ENCODE measurements at regions not wholly inside any gene's neighbourhood (a gene's known extent, or its start where the extent isn't known, plus 50 kb on each side); places are given as distances from the start of the nearest gene placed in this dataset.

DNA sequence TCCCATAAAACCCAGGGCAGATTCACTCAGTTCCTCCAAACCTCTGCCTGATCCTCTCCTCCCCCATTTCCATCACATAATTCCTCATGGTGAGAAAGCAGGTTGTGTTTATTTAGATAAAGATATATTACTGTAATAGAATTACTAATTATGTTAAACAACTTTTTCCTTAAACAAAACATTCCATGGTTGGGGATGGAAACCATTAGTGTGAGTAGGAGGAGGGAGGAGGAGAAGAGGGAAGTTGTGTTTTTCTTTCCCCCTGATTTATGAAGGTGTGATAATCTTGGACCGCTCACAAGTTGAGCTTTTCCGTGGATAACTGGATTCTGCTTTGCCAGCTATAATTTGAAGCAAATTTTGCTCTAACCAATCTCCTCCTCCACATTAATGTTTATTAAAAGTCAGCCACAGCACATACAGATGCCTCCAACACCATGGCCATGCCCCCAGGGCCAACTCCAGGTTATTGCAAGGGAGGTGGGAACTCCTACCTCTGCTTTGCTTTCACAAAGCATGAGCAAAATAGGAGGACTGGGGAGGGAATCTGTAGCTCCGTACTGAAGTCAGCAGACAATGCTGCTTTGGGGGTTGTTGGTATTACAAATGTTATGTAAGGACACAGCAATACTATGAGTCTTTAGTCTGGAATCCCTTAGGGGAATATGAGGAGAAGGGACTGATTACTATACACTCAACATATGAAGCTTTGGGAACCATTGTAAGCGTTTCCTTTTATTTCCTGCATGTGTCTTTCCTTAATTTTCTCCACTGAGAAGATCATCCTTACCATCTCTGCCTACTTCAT is 542.0 kb downstream of the DHX35 start:
- no peak for DNase-seq (ENCODE audit: low read depth in 3 of 3)

DNA sequence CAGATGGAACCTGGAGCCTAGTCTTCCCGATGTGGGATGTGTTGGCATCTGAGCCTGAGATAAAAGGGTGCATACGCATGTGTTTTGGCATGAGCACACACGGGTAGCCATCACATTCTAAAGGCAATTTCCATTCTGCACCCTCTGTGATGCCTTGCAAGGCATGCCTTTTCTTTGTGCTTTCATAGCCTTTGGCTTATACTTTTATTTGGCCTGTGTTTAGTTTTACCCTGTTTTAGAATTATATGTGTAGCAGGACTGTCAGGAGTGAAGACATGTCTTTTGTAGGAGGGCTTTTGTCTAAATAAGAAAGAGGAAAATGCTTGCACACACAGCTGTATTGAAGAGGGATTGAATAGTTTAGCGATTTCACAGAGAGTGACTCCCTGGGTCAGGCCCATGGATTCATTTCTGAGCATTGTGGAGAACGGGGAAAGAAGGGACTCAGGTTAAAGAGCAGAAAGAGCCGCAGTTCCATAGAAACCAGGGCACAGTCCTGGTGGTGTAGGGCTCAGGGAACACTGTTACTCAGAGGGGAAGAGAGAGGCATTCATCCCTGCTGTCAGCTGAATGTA is 530.2 kb downstream of the DHX35 start:
- DNase-seq (ENCODE audit: low read depth in 3 of 3): no peak

DNA sequence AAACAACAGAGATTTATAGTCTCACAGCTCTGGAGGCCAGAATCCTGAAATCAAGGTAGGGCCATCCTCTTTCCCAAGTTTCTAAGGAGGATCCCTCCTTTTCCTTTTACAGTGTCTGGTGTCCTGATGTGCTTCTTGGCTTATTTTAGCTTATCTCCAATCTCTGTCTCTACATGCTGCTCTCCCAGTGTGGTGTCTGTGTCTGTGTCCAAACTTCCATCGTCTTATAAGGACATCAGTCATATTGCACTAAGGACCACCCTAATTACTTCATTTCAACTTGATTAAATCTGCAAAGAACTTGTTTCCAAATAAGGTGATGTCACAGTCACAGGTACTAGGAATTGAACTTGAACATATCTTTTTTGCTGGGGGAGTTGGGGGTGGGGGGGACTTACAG is 529.6 kb downstream of the DHX35 start:
- no peak for DNase-seq (ENCODE audit: low read depth in 3 of 3)

DNA sequence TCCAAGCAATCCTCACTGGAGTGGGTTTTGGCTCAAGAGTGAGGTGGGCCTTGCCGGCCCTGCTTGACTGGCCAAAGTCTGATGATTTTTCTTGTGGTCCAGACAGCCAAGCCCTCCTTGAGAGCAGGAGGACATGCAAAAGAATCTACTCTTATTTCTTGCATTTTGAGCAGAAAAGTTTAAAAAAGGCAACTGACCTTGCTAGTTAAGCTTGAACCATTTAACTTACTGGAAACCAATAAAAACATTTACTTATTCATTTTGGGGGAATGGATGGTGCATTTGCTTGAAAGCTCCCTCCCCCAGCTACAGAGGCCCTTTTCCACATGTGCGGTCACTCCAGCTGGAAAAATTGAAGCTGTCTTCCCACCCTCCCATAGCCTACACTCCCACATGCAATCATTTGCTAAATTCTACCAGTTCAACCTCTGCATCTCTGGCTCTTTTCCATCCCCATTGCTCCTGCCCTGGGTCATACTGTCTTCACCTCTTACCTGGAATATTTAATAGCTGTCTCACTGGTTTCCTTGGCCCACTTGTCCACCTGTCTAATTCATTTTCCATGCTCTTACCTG is 527.9 kb downstream of the DHX35 start:
- DNase-seq (ENCODE audit: low read depth in 3 of 3): no peak

DNA sequence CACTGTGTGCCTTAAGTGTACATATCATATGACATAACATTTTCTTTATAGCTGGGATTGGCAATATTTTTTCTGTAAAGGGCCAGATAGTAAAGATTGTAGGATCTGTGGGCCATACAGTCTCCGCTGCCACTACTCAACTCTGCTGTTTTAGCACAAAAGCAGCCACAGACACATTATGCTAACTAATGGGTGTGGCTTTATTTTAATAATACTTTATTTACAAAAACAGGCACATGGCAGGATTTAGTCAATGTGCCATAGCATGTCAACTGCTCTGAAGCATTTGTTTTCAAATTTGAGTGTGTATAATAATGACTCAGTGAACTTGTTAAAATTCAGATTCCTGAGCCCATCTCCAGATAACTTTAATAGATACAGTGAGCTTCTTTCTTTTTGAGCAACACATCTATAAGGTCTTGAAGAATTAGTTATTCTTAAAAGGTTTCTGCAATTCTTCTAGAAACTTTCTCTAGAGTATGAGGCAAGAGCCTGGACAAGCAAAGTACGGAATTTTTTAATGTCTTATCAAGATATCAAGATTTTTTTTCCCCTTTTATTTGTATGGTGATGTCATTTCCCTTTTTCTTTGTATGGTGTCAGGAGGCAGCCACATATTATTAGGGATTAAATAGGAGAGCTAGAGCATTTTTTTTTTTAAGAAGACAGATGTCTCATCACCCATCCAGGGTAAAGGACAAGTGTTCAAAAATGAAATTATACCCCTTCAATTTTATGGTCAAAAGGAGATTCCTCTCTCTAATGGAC is 518.3 kb downstream of the DHX35 start:
- DNase-seq (ENCODE audit: low read depth in 3 of 3): no peak

DNA sequence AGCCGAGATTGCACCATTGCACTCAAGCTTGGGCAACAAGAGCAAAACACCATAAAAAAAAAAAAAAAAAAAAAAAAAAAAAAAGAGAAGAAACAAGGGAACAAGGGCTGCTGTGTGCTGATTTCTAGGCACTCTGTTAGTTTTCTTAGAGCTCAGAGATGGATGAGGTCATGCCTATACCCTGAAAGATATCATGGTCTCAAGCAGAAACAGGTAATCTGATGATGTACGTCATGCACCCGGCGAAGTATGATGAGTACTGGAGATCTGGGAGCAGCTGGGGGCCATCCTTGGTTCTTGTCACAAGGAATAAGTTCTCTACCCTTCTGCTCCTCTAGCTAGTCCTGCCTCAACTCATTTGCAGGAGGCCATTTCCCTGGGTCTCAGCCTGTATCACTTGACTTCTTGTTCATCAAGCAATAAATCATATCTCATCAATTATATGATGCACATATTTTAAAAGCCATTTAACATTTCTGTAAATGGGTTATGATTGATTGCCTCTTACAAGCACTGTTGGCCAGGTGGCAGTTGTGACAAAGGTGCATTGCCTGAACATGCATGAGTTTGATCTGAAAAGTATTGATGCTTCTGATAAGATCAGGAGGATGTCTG is 517.2 kb downstream of the DHX35 start:
- no peak for DNase-seq (ENCODE audit: low read depth in 3 of 3)

DNA sequence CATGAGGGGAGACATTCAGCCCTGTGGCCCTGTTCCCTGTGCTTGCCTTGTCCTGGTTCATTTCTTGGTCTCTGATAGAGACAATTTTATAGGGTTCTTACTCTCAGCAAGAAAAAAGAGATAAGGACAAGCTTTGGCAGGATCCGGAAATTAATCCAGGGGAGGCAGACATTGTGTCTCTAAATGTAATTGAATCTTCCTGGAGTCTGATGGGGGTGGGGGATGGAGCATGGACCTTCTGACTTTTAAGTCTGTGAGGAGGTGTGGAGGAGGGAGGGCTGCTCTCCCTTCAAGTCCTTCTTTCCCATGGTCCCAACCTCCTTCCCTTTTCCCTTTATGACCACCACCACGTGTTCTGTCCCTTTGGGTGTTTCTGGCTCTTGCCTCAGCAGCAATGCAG is 512.7 kb downstream of the DHX35 start:
- no peak for DNase-seq (ENCODE audit: low read depth in 3 of 3)

DNA sequence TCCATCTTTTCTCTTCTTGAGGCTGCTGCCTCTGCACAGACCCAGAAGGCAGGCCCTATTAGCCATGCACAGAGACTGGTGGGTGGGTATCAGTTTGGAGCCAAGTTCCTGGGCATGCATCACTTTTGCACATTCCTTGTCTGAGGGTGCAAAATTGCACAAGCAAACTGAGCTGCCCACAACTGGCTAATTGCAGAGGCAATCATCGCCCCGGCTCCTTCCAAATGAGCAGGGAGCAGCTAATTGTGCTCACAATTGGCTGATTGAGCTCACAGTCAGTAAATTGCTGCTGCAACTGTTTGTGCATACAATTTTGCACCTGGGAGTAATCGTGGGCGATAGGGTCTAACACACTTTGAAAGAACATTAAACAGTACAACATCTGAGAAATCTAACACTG is 511.4 kb downstream of the DHX35 start:
- no peak for DNase-seq (ENCODE audit: low read depth in 3 of 3)

DNA sequence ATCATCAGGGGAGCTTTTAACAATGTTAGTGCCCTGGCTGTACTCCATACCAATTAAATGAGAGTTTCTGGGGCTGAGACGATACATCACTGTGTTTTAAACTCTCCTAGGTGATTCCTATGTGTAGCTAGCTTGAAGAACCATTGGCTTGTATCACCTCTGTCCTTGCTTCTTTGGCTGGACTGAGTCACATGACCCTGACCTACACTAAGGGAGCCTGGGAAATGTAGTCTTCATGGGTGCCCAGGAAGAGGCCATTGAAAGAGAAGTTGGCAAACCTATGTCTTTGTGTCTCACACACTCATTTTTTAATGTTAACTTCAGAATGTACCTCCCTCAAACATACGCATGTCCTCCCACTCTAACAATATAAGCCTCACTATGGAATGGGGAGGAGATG is 506.6 kb downstream of the DHX35 start:
- no peak for DNase-seq (ENCODE audit: low read depth in 3 of 3)

DNA sequence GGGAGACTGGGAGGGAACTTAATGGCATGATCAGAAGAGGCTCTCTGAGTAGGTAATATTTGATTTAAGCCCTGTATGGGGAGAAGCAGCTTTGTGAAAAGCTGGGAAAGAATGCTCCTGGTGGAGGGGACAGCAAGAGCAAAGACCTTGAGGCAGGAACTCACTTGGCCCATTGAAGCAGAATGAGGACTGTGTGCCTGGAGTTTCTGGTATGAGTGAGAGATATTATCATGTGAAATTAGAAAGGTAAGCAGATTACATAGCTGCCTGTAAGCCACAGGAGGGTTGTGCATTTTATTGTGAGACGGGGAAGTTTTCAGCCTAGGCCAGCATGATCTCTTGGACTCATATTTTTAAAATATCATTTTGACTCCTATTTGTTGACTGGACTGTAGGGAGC is 502.1 kb downstream of the DHX35 start:
- DNase-seq (ENCODE audit: low read depth in 3 of 3): no peak

DNA sequence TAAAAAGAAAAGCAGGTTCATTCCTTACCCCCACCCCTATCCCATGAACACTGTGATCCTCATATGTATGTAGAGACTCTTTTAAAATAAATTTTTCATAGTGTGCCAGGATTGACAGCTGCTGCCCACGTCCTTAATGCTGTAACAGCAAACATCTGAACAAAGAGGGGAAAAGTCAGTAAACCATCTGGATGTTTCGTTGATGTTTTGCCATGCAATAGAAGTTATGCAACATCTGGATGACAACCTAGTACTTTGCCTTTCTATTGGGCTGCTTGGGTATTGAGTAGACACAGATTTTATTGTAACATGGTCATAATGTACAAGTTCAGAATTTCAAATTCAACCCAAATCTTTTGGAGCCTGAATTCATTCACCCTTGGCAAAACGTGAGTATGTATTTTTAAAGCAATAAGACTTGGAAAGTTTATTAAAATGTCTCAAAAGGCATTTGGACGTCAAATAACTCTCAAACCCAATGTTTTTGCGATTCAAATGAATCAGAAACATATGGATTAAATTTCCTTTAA is 500.3 kb downstream of the DHX35 start:
- DNase-seq (ENCODE audit: low read depth in 3 of 3): no peak

DNA sequence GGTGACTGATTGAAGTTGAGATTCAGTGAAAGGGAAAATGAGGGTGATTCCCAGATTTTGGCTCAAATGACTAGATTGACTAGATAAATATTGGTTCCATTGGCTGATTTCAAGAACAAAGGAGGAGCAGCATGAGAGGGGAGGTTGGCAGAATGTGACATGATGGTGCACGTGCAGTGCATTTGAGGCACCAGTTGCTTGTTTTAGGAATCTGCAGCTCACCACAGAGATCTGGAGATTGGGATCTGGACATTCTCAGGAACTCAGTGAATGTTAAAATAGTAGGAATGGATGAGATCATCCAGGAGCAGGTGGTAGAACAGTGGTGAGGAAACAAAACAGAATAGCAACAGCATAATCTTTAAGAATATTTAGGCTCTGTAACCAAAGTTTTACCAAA is 496.3 kb downstream of the DHX35 start:
- DNase-seq (ENCODE audit: low read depth in 3 of 3): no peak

DNA sequence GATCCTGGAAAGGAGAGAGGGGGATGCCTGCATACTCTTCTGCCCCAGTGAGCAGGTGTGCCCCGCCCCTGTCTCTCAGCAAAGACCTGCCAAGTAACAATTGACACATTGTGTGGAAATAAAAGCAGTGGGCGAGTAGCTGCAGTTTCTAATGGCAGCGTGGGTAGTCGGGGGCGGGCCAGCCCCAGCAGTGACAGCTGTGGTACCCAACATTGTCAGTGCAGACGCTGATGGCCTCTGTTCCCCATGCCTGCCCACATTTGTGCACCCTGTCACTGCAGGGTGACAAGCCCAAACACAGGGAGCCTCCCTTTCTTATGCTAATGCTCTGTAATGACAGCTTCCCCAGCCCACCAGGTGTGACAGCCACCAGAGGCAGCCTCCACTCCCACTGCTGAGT is 491.7 kb downstream of the DHX35 start:
- no peak for DNase-seq (ENCODE audit: low read depth in 3 of 3)

DNA sequence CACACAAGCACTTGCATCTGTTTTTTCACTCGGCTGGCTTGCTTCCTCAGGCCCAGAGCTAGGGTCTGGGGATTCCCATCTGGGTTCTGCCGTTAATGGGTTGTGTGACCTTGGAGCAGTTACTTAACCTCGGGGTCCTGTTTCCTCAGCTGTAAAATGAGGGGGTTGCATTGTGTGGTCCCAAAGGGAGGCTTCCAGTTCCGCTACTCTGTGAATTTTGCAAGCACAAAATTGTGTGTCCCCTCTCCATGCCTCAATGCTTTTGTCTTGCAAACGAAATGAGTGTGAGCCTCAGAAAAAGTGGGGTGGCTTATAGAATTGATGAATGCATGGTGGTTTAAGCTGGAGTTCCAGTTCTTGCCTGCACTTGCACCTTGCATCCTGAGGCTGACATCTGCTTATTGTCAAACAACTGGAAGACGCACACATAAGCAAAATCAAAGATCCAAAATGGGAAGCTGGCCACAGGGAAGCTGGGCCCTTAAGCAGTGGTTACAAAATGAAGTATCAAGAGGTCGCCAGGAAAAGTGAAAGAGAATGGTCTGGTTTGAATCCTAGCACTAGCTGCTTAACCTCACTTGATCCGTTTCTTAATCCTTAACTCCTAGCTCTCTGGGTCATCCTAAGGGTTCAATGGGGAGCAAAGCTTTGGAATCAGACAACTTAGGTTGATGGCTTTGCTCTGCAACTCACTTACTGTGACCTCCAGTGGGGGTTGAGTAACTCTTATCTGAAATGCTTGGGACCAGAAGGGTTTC is 490.6 kb downstream of the DHX35 start:
- no peak for DNase-seq (ENCODE audit: low read depth in 3 of 3)

DNA sequence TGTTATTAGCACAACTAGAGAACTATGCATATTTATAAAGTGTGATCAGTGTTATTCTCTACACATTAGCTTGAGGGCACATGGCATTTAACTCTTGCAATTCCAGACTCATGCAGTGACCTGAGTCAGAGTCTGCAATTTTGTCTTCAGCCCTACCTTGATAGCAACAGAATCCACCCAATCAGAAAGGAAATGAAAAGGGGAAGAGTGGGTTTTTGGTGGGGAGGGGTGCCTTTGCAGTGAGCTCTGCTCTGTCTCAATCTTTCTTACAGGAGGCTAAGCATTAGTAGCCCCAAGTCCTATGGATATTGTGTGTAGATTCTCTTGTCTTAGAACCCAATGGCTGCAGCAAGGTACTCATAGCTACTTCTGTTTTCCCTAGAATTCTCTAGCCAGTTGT is 489.2 kb downstream of the DHX35 start:
- no peak for DNase-seq (ENCODE audit: low read depth in 3 of 3)

DNA sequence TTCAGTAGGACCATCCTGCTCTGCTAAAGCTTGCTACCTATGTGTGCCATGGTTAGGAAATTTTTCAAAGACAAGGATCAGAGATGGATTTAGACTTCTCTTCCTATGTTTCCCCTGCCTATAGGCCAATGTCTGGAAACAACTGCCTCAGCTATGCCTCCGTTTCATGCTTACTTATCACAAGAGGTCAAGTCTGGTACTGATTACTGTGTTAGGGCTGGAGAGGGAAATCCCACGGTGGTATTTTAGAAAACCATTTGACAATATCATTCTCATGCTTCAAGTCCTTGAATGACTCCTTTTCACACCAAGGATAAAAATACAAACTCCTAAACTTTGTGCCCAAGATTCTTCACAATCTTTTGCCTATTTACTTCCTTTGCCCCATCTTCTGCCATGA is 484.3 kb downstream of the DHX35 start:
- DNase-seq (ENCODE audit: low read depth in 3 of 3): no peak

DNA sequence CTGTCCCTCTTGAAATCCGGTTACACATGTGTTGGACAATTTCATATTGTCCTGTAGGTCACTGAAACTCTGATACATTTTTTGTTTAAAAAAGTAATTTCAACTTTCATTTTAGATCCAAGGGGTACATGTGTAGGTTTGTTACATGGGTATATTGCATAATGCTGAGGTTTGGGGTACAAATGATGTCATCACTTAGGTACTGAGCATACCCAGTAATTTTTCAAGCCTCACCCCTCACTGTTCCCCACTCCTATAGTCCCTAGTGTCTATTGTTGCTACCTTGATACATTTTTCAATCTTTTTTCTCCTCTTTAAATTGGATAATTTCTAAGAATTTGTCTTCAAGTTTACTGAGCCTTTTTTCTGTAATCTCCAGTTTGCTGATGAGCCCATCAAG is 483.0 kb downstream of the DHX35 start:
- no peak for DNase-seq (ENCODE audit: low read depth in 3 of 3)

DNA sequence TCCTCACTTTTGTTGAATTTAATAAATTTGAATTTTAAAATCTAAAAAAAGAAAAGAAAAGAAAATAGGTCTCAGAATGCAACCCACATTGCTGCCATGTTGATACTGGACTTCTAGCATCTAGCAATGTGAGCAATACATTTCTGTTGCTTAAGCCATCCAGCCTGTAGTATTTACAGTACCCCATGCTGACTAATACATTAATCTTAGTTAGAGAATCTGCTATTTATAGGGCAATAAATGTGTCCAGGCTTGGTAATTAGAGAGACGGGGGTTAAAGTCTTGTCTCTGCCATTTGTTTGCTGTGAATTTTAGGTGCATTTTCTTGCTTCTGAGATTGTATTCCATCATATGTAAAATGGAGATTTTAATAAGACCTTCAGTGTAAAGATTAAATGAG is 471.3 kb downstream of the DHX35 start:
- no peak for DNase-seq (ENCODE audit: low read depth in 3 of 3)

DNA sequence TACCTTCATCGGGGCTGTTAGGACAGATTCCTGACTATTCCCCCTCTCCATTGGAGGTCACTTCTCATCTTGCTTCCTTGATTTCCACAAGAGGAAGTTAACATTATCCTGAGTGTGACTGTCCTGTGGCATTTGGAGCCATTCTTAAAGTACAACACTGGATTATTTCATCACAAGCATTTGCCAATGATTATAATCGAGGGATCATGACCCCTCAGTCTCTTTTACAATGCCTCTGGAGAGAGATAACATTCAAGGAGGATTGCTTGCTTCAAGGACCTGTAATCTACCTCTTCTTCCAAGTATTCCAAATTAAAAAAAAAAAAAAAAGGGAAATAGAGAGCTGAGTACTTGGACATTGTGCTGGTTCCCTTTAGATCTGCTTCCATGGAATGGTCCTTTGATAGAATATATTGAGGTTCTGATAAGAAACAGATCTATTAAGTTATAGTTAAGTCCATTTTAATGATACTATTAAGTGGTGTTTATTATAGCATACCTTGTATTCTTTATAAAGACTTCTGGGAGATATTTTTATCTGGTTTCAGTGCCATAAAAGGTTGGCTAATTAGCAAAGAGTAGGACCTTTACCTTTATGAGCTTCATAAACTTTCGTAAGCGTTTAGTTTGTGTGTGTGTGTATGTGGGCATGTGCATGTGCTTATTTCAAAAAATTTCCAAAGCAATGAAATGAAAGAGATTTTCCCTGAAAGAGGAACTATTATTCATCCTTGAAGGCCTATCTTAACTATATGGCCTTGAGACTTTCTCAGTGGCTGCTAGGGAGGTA is 469.1 kb downstream of the DHX35 start:
- DNase-seq (ENCODE audit: low read depth in 3 of 3): no peak

DNA sequence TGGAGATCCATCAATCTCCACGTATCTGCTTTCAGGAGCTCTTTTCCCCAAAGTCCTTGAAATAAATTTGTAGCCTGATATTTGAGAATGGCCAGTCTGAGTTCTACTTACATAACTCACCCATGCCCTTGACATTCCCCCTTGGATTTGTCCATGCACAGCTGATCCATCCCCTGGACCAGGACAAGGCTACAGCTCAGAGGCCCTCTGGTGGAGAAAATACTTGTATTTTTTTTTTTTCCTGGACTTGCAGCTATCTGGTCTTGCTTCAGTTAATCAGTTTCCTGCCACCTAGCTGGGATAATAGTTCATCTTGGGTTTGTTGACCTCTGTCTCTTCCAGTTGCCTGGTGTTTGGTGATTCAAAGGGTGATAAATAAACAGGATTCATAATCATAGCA is 467.6 kb downstream of the DHX35 start:
- no peak for DNase-seq (ENCODE audit: low read depth in 3 of 3)

Measured in stimulated activated CD4-positive, alpha-beta T cell treated with anti-CD3 and anti-CD28 coated beads, TNF-alpha, amount 100 ng/mL, for 4 hours (primary cell).